Adipocyte (in vitro differentiated cells): ENCODE measurements at regions not wholly inside any gene's neighbourhood (a gene's known extent, or its start where the extent isn't known, plus 50 kb on each side); places are given as distances from the start of the nearest gene placed in this dataset.

Experiments used
- DNase-seq: peaks from one replicate; pipeline ENCODE4 v3.0.0-alpha.2; 2015; ENCODE audit warnings: low read depth
- H3K27me3 ChIP-seq: replicated peaks from 2 replicates; pipeline ENCODE4 v1.7.0; 2013; ENCODE audit warnings: mild to moderate bottlenecking, low read length, moderate library complexity; ENCODE audit not compliant: control insufficient read depth, insufficient read depth
- H3K36me3 ChIP-seq: 2 replicates; pipeline ENCODE4 v1.7.0; 2013; ENCODE audit warnings: low read length, mild to moderate bottlenecking, moderate library complexity; ENCODE audit not compliant: control insufficient read depth, insufficient read depth, severe bottlenecking
- H3K4me1 ChIP-seq: 2 replicates; pipeline ENCODE4 v1.7.0; 2013; ENCODE audit warnings: mild to moderate bottlenecking, low read length, moderate library complexity; ENCODE audit not compliant: control insufficient read depth, insufficient read depth
- H3K4me3 ChIP-seq: 2 replicates; pipeline ENCODE4 v1.7.0; 2013; ENCODE audit warnings: mild to moderate bottlenecking, low read length, moderate library complexity
- H3K9ac ChIP-seq: 2 replicates; pipeline ENCODE4 v1.7.0; 2013; ENCODE audit warnings: mild to moderate bottlenecking, low read length, moderate library complexity
- H3K9me3 ChIP-seq: 2 replicates; pipeline ENCODE4 v1.7.0; 2013; ENCODE audit warnings: mild to moderate bottlenecking, low read length, moderate library complexity; ENCODE audit not compliant: control insufficient read depth

DNA sequence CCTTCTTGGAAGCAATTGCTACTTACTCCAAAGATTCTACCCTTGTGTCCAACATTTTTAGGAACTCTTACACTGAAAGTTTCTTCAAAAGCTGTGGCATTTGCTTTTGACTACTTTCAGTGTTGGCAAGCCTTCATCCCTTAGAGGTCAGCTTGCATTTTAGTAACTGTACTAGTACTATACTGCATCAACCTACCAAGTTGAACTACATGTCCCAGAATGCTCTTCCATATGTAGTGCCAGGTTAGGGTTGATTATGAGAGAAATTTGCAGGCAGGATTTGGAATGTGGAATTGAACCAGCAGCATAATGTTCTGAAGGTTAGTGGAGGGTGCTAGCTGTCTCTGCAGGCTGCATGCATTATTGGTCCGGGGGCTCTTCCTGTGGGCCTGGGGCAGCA, 189.9 kb upstream of the FOXN2 start:
- Histone ChIP-seq H3K9ac (no peak overlapping the region), H3K27me3 (no peaks in the 10 kb centered on the region), H3K4me3 (no peak overlapping the region), H3K36me3 (no peaks in the 10 kb centered on the region), H3K9me3 (no peaks in the 10 kb centered on the region), H3K4me1 (peaks cover 23% of the 10 kb centered on the region)
- peak; percentile 20 for DNase-seq

- H3K4me3 ChIP-seq, result peak overlapping the region; percentile 5
- peak overlapping the region; percentile 56 for H3K9ac ChIP-seq
- H3K4me1 ChIP-seq, result peaks cover 23% of the 10 kb centered on the region
- no peaks in the 10 kb centered on the region for H3K9me3 ChIP-seq
- no peaks in the 10 kb centered on the region for H3K36me3 ChIP-seq
- H3K27me3 ChIP-seq, result no peaks in the 10 kb centered on the region
- peak; percentile 80 for DNase-seq
Observed at GRCh38 chr2:48126162-48126561, 188.3 kb upstream of the FOXN2 start.

GRCh38 chr2:48127612-48128191, 186.8 kb upstream of the FOXN2 start:
- Histone ChIP-seq H3K27me3 (no peaks in the 10 kb centered on the region), H3K4me3 (no peak overlapping the region), H3K9me3 (no peaks in the 10 kb centered on the region), H3K4me1 (peaks cover 33% of the 10 kb centered on the region), H3K36me3 (no peaks in the 10 kb centered on the region), H3K9ac (no peak overlapping the region)
- DNase-seq, result no peak

GRCh38 chr2:48129293-48129950, 185.1 kb upstream of the FOXN2 start:
- no peaks in the 10 kb centered on the region for H3K9me3 ChIP-seq
- no peak overlapping the region for H3K4me3 ChIP-seq
- H3K9ac ChIP-seq, result no peak overlapping the region
- no peak for DNase-seq
- H3K27me3 ChIP-seq, result no peaks in the 10 kb centered on the region
- no peaks in the 10 kb centered on the region for H3K36me3 ChIP-seq
- H3K4me1 ChIP-seq, result peaks cover 31% of the 10 kb centered on the region

DNA sequence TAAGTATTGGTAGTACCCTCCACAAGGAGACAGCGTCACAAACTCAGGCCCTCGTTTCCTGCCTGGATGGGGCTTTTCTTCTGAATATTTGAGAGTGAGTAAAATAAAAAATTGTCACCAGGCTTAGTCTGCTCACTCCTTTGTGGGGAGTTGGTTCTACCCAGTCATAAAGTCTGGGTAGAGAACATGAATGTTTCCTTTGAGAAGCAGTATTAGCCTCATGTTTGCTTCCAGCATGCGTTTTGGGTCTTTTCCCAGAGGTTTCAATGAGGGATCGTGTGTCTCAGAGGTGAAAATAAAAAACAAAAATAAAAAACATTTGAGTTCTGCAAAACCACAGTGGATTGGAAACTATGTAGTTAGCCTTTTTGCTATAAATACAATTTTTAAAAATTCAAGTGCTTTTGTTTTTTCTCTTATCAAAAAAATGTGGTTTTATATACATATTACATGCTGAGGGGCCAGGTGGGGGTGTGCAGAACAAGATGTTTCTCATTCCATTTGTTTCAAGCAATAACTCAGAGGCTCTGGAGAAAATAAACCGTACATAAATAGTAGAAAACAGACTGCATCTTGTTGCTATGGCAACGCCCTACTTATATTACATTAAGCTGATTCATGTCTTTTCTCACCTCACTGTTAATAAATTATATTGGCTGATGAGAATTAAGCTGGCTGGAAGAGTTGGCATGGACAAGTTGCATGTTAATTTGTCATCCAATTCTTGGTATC, 182.8 kb upstream of the FOXN2 start:
- no peaks in the 10 kb centered on the region for H3K27me3 ChIP-seq
- peak; percentile 91 for DNase-seq
- H3K4me1 ChIP-seq, result peaks cover 11% of the 10 kb centered on the region
- no peaks in the 10 kb centered on the region for H3K36me3 ChIP-seq
- no peak overlapping the region for H3K9ac ChIP-seq
- no peaks in the 10 kb centered on the region for H3K9me3 ChIP-seq
- H3K4me3 ChIP-seq, result no peak overlapping the region

DNA sequence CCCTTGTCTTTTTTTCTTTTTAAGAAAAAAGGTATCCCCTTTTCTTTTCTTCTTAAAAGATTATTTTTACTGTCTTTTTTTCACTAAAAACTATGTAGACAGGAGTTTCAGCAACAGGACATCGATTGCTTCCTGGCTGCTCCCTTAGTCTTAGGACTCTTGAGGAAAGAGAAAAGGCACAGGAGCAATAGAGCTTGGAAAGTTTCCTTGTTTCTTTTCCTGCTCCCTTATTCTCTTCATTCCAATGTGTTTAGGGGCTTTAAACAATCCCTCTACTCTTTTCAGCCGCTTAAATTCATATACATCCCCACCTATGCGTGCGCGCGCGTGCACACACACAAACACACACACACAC, 182.2 kb upstream of the FOXN2 start:
- no peaks in the 10 kb centered on the region for H3K27me3 ChIP-seq
- H3K4me3 ChIP-seq, result no peak overlapping the region
- DNase-seq, result no peak
- no peaks in the 10 kb centered on the region for H3K36me3 ChIP-seq
- H3K9me3 ChIP-seq, result no peaks in the 10 kb centered on the region
- peaks cover 10% of the 10 kb centered on the region for H3K4me1 ChIP-seq
- H3K9ac ChIP-seq, result no peak overlapping the region

DNA sequence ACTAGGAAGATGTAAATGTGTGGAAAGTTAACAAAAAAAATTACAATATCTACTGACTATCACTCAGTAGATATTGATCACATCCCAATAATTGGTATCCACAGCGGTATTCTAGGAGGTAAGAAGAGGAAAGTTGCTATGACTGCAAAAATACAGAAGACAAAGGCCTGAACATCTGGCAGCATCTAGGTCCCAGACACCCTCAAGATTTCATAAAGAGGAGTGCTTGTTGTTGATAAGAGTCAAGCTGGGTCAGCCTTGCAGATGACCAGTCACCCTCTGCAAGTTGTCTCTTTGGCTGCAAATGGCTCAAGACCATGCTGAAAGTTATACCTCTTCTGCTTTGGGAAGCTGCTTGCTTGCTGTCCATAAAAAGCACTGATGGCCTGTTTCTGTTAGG, 179.8 kb upstream of the FOXN2 start:
- Histone ChIP-seq H3K4me3 (no peak overlapping the region), H3K9me3 (no peaks in the 10 kb centered on the region), H3K36me3 (no peaks in the 10 kb centered on the region), H3K9ac (no peak overlapping the region), H3K27me3 (no peaks in the 10 kb centered on the region), H3K4me1 (peaks cover 10% of the 10 kb centered on the region)
- no peak for DNase-seq

DNA sequence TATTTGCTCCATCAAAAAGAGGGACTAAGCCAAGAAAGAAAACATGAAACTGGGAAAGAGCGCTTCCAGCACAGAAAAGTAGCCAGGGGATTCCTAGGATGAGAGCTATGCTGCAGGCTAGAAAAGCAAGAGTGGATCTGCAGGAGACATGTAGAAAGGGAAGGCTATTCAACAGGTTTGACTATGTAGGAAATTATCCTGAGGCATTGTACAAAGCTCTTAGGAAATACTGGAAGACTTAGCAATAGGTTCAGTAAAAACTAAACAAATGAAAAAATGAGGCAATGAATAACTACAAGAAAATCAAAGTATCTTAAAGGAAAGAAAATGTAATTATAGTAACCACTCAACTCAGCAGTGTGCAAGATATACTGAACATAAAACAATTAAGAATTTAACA, 178.7 kb upstream of the FOXN2 start:
- Histone ChIP-seq H3K36me3 (no peaks in the 10 kb centered on the region), H3K27me3 (no peaks in the 10 kb centered on the region), H3K9me3 (no peaks in the 10 kb centered on the region), H3K4me3 (no peak overlapping the region), H3K9ac (no peak overlapping the region), H3K4me1 (peaks cover 10% of the 10 kb centered on the region)
- DNase-seq, result no peak

DNA sequence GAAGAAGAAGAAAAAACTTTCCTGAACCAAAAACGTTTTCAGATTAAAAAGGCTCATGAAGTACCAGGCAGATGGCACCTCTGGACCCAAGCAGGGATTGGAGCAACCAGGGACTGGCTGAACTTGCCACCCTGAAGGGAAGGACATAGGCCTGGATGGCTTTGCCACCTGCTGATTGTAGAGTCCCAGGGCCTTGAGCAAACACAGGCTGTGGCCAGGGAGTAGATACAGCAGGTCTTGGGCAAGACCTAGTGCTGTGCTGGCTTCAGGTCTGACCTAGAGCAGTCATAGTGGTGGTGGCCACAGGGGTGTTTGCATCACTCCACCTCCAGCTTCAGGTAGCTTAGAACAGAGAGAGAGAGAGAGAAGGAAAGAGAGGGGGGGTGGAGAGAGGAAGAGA, 176.7 kb upstream of the FOXN2 start:
- no peaks in the 10 kb centered on the region for H3K27me3 ChIP-seq
- no peak for DNase-seq
- no peaks in the 10 kb centered on the region for H3K36me3 ChIP-seq
- no peaks in the 10 kb centered on the region for H3K4me1 ChIP-seq
- no peaks in the 10 kb centered on the region for H3K9me3 ChIP-seq
- H3K4me3 ChIP-seq, result no peak overlapping the region
- H3K9ac ChIP-seq, result no peak overlapping the region

GRCh38 chr2:48138898-48139297, 175.6 kb upstream of the FOXN2 start:
- Histone ChIP-seq H3K9me3 (no peaks in the 10 kb centered on the region), H3K36me3 (no peaks in the 10 kb centered on the region), H3K4me1 (no peaks in the 10 kb centered on the region), H3K9ac (no peak overlapping the region), H3K4me3 (no peak overlapping the region), H3K27me3 (no peaks in the 10 kb centered on the region)
- no peak for DNase-seq

- no peaks in the 10 kb centered on the region for H3K27me3 ChIP-seq
- no peaks in the 10 kb centered on the region for H3K36me3 ChIP-seq
- H3K9ac ChIP-seq, result no peak overlapping the region
- DNase-seq, result no peak
- no peaks in the 10 kb centered on the region for H3K4me1 ChIP-seq
- no peak overlapping the region for H3K4me3 ChIP-seq
- no peaks in the 10 kb centered on the region for H3K9me3 ChIP-seq
Observed at GRCh38 chr2:48140586-48140985, 173.9 kb upstream of the FOXN2 start.
